ENCODE measurements at regions not wholly inside any gene's neighbourhood (a gene's known extent, or its start where the extent isn't known, plus 50 kb on each side); places are given as distances from the start of the nearest gene placed in this dataset.
A peak's percentile ranks its signal among the peaks of the same experiment; 100 is the strongest.

- TF ChIP-seq, protein P1, sequence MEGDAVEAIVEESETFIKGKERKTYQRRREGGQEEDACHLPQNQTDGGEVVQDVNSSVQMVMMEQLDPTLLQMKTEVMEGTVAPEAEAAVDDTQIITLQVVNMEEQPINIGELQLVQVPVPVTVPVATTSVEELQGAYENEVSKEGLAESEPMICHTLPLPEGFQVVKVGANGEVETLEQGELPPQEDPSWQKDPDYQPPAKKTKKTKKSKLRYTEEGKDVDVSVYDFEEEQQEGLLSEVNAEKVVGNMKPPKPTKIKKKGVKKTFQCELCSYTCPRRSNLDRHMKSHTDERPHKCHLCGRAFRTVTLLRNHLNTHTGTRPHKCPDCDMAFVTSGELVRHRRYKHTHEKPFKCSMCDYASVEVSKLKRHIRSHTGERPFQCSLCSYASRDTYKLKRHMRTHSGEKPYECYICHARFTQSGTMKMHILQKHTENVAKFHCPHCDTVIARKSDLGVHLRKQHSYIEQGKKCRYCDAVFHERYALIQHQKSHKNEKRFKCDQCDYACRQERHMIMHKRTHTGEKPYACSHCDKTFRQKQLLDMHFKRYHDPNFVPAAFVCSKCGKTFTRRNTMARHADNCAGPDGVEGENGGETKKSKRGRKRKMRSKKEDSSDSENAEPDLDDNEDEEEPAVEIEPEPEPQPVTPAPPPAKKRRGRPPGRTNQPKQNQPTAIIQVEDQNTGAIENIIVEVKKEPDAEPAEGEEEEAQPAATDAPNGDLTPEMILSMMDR (IDR thresholded peaks at IDR 0.05; ENCODE audit: low read depth, low read length) = peak; percentile 98
- no peak for TF ChIP-seq EZH2phosphoT487 (IDR thresholded peaks at IDR 0.05; ENCODE audit: low read depth)
Measured at GRCh38 chr6:47413752-47414422, 63.7 kb upstream of the CD2AP start.
